WTC11 (cell line): ENCODE measurements at regions not wholly inside any gene's neighbourhood (a gene's known extent, or its start where the extent isn't known, plus 50 kb on each side); places are given as distances from the start of the nearest gene placed in this dataset.

Source experiments
- ATAC-seq: fragments of 200-7000 bp; cut with Tn5 transposase; 2 replicates; pipeline ENCODE4 v1.10.0; 2021; ENCODE audit warnings: mild to moderate bottlenecking, moderate library complexity
- CTCF ChIA-PET: fragments of 300-600 bp; sonication (Branson Sonifier 250); formaldehyde crosslinking; loops from one replicate; lab custom pipeline; 2021; ENCODE audit warnings: antibody characterized with exemption; lab: Charles Lee
- POLR2A ChIA-PET: fragments of 350-600 bp; sonication (Branson Sonifier 250); formaldehyde crosslinking; loops from one replicate; lab custom pipeline; 2021; ENCODE audit warnings: antibody characterized with exemption; lab: Charles Lee
- DNase-seq: peaks from one replicate; pipeline ENCODE4 v3.0.0; 2021; ENCODE audit warnings: low spot score
- H3K27ac Mint-ChIP-seq: 2 replicates; pipeline ENCODE4 v1.8.0; 2021; ENCODE audit warnings: mixed read lengths
- H3K27me3 Mint-ChIP-seq: 2 replicates; pipeline ENCODE4 v1.8.0; 2021; ENCODE audit warnings: low read depth, mild to moderate bottlenecking, moderate library complexity, mixed read lengths
- H3K36me3 Mint-ChIP-seq: 2 replicates; pipeline ENCODE4 v1.8.0; 2021; ENCODE audit warnings: mixed read lengths
- H3K4me1 Mint-ChIP-seq: 2 replicates; pipeline ENCODE4 v1.8.0; 2022; ENCODE audit warnings: mixed read lengths
- H3K4me3 Mint-ChIP-seq: 2 replicates; pipeline ENCODE4 v1.8.0; 2021; ENCODE audit warnings: mild to moderate bottlenecking, moderate library complexity, mixed read lengths
- H3K9me3 Mint-ChIP-seq: 2 replicates; pipeline ENCODE4 v1.8.0; 2021; ENCODE audit warnings: mixed read lengths
- ATF1 ChIP-seq: sonication (generic); formaldehyde crosslinking; IDR thresholded peaks from 2 replicates; pipeline ENCODE4 v1.8.1; 2023; ENCODE audit warnings: mild to moderate bottlenecking, moderate library complexity, missing genetic modification reagents
- CREB1 ChIP-seq: sonication (generic); formaldehyde crosslinking; IDR thresholded peaks from 2 replicates; pipeline ENCODE4 v1.8.0; 2023; ENCODE audit warnings: mild to moderate bottlenecking, missing genetic modification reagents
- FOXJ3 ChIP-seq: sonication (generic); formaldehyde crosslinking; IDR thresholded peaks from 2 replicates; pipeline ENCODE4 v1.9.0; 2021; ENCODE audit warnings: missing genetic modification reagents, mild to moderate bottlenecking, borderline replicate concordance
- HMGA2 ChIP-seq: fragments of 250-450 bp; sonication (Bioruptor Pico); IDR thresholded peaks from 2 replicates; pipeline ENCODE4 v1.4.0; 2021; ENCODE audit warnings: mild to moderate bottlenecking, moderate library complexity
- MXD4 ChIP-seq: fragments of 250-450 bp; sonication (Bioruptor Pico); IDR thresholded peaks from 2 replicates; pipeline ENCODE4 v1.8.0; 2021; ENCODE audit warnings: mild to moderate bottlenecking, moderate library complexity, borderline replicate concordance
- MYBL2 ChIP-seq: sonication (generic); formaldehyde crosslinking; IDR thresholded peaks from 2 replicates; pipeline ENCODE4 v1.8.1; 2023; ENCODE audit warnings: mild to moderate bottlenecking, moderate library complexity, missing genetic modification reagents
- NR3C1 ChIP-seq: sonication (generic); formaldehyde crosslinking; conservative IDR thresholded peaks from 2 replicates; pipeline ENCODE4 v1.8.1; 2023; ENCODE audit warnings: low read depth, mild to moderate bottlenecking, missing genetic modification reagents
- OVOL2 ChIP-seq: fragments of 250-450 bp; sonication (Bioruptor Pico); IDR thresholded peaks from 2 replicates; pipeline ENCODE4 v1.9.0; 2021; ENCODE audit warnings: mild to moderate bottlenecking, borderline replicate concordance
- TP53 ChIP-seq: sonication (generic); formaldehyde crosslinking; IDR thresholded peaks from 2 replicates; pipeline ENCODE4 v1.8.1; 2023; ENCODE audit warnings: mild to moderate bottlenecking, missing genetic modification reagents
- ZNF121 ChIP-seq: sonication (generic); formaldehyde crosslinking; IDR thresholded peaks from 2 replicates; pipeline ENCODE4 v1.8.0; 2023; ENCODE audit warnings: missing genetic modification reagents
- ZNF263 ChIP-seq: sonication (generic); formaldehyde crosslinking; IDR thresholded peaks from 2 replicates; pipeline ENCODE4 v1.8.1; 2022; ENCODE audit warnings: low read depth, mild to moderate bottlenecking, moderate library complexity, missing genetic modification reagents
- ZNF416 ChIP-seq: fragments of 250-450 bp; sonication (Bioruptor Pico); IDR thresholded peaks from 2 replicates; pipeline ENCODE4 v1.9.0; 2021; ENCODE audit warnings: mild to moderate bottlenecking, inconsistent platforms
- TF ChIP-seq, protein P1 (sequence below): sonication (generic); formaldehyde crosslinking; IDR thresholded peaks from 2 replicates; pipeline ENCODE4 v1.8.1; 2023; ENCODE audit warnings: mild to moderate bottlenecking, missing genetic modification reagents, moderate library complexity
- TF ChIP-seq, protein P2 (sequence below): sonication (generic); formaldehyde crosslinking; IDR thresholded peaks from 2 replicates; pipeline ENCODE4 v1.8.0; 2022; ENCODE audit warnings: mild to moderate bottlenecking, missing genetic modification reagents
- TF ChIP-seq, protein P3 (sequence below): fragments of 250-450 bp; sonication (Bioruptor Pico); IDR thresholded peaks from 2 replicates; pipeline ENCODE4 v1.9.0; 2021; ENCODE audit warnings: mild to moderate bottlenecking
- TF ChIP-seq, protein P4 (sequence below): sonication (generic); formaldehyde crosslinking; IDR thresholded peaks from 2 replicates; pipeline ENCODE4 v1.8.0; 2023; ENCODE audit warnings: mild to moderate bottlenecking, missing genetic modification reagents
- TF ChIP-seq, protein P5 (sequence below): sonication (generic); formaldehyde crosslinking; IDR thresholded peaks from 2 replicates; pipeline ENCODE4 v1.8.1; 2023; ENCODE audit warnings: mild to moderate bottlenecking, missing genetic modification reagents

DNA sequence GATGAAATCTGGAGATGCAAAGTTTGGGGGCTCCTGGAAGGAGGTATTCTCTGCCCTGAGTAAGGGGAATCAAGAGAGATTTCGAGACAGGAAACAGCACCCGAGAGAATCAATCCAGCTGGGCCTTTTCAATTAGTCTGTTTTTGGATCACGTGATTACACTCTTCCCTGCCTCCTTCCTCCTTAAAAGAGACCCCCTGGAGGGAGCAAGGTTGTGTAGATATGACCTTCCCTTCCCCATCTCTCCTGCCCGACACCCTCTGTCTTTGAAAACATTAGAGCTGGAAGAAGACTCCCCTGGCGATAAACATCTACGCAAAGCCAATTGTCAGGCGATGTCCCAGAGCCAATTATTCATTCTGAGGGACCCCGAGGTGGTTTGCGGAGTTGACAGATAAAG is 407.9 kb downstream of the MIAT start:
- Mint-ChIP-seq H3K4me1 (peaks cover 29% of the 10 kb centered on the region), H3K9me3 (no peaks in the 10 kb centered on the region), H3K27ac (no peak overlapping the region), H3K27me3 (no peaks in the 10 kb centered on the region; the same call in 1 of the 2 replicates), H3K36me3 (no peaks in the 10 kb centered on the region), H3K4me3 (no peak overlapping the region)
- no peak for ATAC-seq
- no peak for DNase-seq
- ChIA-PET POLR2A (no interaction called here), CTCF (interaction anchor here (1.4 kb wide), 1 partner anchor 33 kb away, joined by 7 read pairs; no protein-coding TSS in a partner anchor)
- TF ChIP-seq, protein P1, sequence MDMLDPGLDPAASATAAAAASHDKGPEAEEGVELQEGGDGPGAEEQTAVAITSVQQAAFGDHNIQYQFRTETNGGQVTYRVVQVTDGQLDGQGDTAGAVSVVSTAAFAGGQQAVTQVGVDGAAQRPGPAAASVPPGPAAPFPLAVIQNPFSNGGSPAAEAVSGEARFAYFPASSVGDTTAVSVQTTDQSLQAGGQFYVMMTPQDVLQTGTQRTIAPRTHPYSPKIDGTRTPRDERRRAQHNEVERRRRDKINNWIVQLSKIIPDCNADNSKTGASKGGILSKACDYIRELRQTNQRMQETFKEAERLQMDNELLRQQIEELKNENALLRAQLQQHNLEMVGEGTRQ (CRISPR knock-in tag), result peak; percentile 75
- TF ChIP-seq, protein P2, sequence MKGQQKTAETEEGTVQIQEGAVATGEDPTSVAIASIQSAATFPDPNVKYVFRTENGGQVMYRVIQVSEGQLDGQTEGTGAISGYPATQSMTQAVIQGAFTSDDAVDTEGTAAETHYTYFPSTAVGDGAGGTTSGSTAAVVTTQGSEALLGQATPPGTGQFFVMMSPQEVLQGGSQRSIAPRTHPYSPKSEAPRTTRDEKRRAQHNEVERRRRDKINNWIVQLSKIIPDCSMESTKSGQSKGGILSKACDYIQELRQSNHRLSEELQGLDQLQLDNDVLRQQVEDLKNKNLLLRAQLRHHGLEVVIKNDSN (CRISPR knock-in tag), result no peak

DNA sequence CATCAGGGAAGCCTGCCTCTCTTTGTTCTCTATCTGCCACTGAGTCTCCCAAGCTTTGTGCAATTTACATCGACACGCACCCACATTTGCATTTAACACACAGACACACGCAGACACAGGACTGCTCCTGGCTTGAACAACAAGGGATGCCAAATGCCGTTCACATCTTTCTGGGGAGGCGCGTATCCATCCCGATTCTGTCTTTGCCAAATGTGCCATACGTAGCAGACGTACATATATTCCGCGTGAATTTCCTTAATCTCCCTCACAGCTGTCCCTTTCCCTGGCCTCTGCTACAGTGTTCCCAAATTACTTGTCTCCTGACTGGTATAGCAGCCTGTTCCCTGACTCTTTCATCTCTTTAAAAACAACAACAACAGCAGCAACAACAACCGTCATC is 409.5 kb downstream of the MIAT start:
- POLR2A ChIA-PET, result no interaction called here

DNA sequence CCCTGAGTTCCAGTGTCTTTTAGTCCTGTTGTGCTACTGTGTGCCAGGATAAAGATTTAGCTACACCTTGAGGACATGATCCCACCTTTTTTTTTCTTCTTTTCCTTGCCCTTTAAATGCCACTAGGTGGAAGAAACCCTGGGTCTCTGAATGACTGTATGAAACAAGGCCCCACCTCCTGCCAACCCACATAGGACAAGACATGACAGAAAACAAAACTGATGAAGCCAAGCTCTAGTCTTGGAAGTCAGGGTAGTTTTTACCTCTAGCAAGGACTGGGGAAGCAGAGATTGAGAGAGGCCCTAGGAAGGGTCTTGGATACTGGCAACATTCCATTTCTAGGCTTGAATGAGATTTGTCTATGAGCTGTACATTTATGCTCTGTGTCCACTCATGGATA is 410.7 kb downstream of the MIAT start:
- peaks cover 23% of the 10 kb centered on the region for H3K4me1 Mint-ChIP-seq
- TF ChIP-seq OVOL2 (CRISPR knock-in tag) (no peak), FOXJ3 (CRISPR knock-in tag) (no peak), ZNF416 (CRISPR knock-in tag) (no peak), TP53 (CRISPR knock-in tag) (no peak), HMGA2 (CRISPR knock-in tag) (no peak), ATF1 (CRISPR knock-in tag) (no peak), MXD4 (CRISPR knock-in tag) (no peak), MYBL2 (CRISPR knock-in tag) (no peak), ZNF121 (CRISPR knock-in tag) (no peak), CREB1 (CRISPR knock-in tag) (no peak), NR3C1 (CRISPR knock-in tag) (no peak), ZNF263 (CRISPR knock-in tag) (no peak)
- TF ChIP-seq, protein P3, sequence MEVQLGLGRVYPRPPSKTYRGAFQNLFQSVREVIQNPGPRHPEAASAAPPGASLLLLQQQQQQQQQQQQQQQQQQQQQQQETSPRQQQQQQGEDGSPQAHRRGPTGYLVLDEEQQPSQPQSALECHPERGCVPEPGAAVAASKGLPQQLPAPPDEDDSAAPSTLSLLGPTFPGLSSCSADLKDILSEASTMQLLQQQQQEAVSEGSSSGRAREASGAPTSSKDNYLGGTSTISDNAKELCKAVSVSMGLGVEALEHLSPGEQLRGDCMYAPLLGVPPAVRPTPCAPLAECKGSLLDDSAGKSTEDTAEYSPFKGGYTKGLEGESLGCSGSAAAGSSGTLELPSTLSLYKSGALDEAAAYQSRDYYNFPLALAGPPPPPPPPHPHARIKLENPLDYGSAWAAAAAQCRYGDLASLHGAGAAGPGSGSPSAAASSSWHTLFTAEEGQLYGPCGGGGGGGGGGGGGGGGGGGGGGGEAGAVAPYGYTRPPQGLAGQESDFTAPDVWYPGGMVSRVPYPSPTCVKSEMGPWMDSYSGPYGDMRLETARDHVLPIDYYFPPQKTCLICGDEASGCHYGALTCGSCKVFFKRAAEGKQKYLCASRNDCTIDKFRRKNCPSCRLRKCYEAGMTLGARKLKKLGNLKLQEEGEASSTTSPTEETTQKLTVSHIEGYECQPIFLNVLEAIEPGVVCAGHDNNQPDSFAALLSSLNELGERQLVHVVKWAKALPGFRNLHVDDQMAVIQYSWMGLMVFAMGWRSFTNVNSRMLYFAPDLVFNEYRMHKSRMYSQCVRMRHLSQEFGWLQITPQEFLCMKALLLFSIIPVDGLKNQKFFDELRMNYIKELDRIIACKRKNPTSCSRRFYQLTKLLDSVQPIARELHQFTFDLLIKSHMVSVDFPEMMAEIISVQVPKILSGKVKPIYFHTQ, result no peak
- TF ChIP-seq, protein P4, sequence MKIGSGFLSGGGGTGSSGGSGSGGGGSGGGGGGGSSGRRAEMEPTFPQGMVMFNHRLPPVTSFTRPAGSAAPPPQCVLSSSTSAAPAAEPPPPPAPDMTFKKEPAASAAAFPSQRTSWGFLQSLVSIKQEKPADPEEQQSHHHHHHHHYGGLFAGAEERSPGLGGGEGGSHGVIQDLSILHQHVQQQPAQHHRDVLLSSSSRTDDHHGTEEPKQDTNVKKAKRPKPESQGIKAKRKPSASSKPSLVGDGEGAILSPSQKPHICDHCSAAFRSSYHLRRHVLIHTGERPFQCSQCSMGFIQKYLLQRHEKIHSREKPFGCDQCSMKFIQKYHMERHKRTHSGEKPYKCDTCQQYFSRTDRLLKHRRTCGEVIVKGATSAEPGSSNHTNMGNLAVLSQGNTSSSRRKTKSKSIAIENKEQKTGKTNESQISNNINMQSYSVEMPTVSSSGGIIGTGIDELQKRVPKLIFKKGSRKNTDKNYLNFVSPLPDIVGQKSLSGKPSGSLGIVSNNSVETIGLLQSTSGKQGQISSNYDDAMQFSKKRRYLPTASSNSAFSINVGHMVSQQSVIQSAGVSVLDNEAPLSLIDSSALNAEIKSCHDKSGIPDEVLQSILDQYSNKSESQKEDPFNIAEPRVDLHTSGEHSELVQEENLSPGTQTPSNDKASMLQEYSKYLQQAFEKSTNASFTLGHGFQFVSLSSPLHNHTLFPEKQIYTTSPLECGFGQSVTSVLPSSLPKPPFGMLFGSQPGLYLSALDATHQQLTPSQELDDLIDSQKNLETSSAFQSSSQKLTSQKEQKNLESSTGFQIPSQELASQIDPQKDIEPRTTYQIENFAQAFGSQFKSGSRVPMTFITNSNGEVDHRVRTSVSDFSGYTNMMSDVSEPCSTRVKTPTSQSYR (CRISPR knock-in tag), result no peak
- TF ChIP-seq, protein P1 (CRISPR knock-in tag), result no peak
- TF ChIP-seq, all 79 proteins: peak for 0
- Mint-ChIP-seq H3K27ac (no peak overlapping the region), H3K36me3 (no peaks in the 10 kb centered on the region), H3K4me3 (no peak overlapping the region), H3K9me3 (no peaks in the 10 kb centered on the region), H3K27me3 (peaks cover 5% of the 10 kb centered on the region)
- no peak for ATAC-seq
- no peak for DNase-seq
- CTCF ChIA-PET, result interaction anchor here (0.5 kb wide), 1 partner anchor 77 kb away, joined by 3 read pairs; no protein-coding TSS in a partner anchor
- POLR2A ChIA-PET, result no interaction called here

More for the DNA sequence above, 409.5 kb downstream of the MIAT start:
- peaks cover 23% of the 10 kb centered on the region for H3K4me1 Mint-ChIP-seq
- peaks cover 3% of the 10 kb centered on the region; the same call in 1 of the 2 replicates for H3K27me3 Mint-ChIP-seq
- H3K27ac Mint-ChIP-seq, result no peak overlapping the region
- no peak overlapping the region for H3K4me3 Mint-ChIP-seq
- TF ChIP-seq, protein P5, sequence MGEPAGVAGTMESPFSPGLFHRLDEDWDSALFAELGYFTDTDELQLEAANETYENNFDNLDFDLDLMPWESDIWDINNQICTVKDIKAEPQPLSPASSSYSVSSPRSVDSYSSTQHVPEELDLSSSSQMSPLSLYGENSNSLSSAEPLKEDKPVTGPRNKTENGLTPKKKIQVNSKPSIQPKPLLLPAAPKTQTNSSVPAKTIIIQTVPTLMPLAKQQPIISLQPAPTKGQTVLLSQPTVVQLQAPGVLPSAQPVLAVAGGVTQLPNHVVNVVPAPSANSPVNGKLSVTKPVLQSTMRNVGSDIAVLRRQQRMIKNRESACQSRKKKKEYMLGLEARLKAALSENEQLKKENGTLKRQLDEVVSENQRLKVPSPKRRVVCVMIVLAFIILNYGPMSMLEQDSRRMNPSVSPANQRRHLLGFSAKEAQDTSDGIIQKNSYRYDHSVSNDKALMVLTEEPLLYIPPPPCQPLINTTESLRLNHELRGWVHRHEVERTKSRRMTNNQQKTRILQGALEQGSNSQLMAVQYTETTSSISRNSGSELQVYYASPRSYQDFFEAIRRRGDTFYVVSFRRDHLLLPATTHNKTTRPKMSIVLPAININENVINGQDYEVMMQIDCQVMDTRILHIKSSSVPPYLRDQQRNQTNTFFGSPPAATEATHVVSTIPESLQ, result no peak
- H3K9me3 Mint-ChIP-seq, result no peaks in the 10 kb centered on the region
- CTCF ChIA-PET, result no interaction called here
- DNase-seq (no peak), ATAC-seq (no peak)
- H3K36me3 Mint-ChIP-seq, result no peaks in the 10 kb centered on the region
